ENCODE measurements at regions not wholly inside any gene's neighbourhood (a gene's known extent, or its start where the extent isn't known, plus 50 kb on each side); places are given as distances from the start of the nearest gene placed in this dataset.

GRCh38 chr4:57231781-57232180 lies 121.6 kb upstream of the IGFBP7 start:
- H3K4me1 ChIP-seq (ENCODE audit: control insufficient read depth in 2 of 2, insufficient read depth in 2 of 2, low read length in 1 of 2), result no peaks in the 10 kb centered on the region
- H3K36me3 ChIP-seq (ENCODE audit: control insufficient read depth in 2 of 2, insufficient read depth in 2 of 2, low read length in 1 of 2), result no peaks in the 10 kb centered on the region
- H3K9me3 ChIP-seq (ENCODE audit: control insufficient read depth in 2 of 2, insufficient read depth in 1 of 2, low read depth in 1 of 2, low read length in 1 of 2), result no peaks in the 10 kb centered on the region
- H3K27me3 ChIP-seq (ENCODE audit: control insufficient read depth in 1 of 2, insufficient read depth in 2 of 2, low read length in 2 of 2), result no peaks in the 10 kb centered on the region
- no peak overlapping the region for H3K27ac ChIP-seq (ENCODE audit: low read depth in 2 of 2, low read length in 1 of 2)
- 90 to 93% methylated on average over 2 of the region's 2 CpGs for WGBS, 2 donors
- H3K4me3 ChIP-seq (ENCODE audit: low read depth in 1 of 2, low read length in 2 of 2), result no peak overlapping the region

GRCh38 chr4:57220734-57221133 lies 110.5 kb upstream of the IGFBP7 start:
- no peaks in the 10 kb centered on the region for H3K9me3 ChIP-seq (ENCODE audit: control insufficient read depth in 2 of 2, insufficient read depth in 1 of 2, low read depth in 1 of 2, low read length in 1 of 2)
- H3K4me1 ChIP-seq (ENCODE audit: control insufficient read depth in 2 of 2, insufficient read depth in 2 of 2, low read length in 1 of 2), result no peaks in the 10 kb centered on the region
- no peak overlapping the region for H3K27ac ChIP-seq (ENCODE audit: low read depth in 2 of 2, low read length in 1 of 2)
- H3K36me3 ChIP-seq (ENCODE audit: control insufficient read depth in 2 of 2, insufficient read depth in 2 of 2, low read length in 1 of 2), result no peaks in the 10 kb centered on the region
- H3K27me3 ChIP-seq (ENCODE audit: control insufficient read depth in 1 of 2, insufficient read depth in 2 of 2, low read length in 2 of 2), result no peaks in the 10 kb centered on the region
- WGBS, 2 donors, result 73 to 76% methylated on average over 2 of the region's 2 CpGs
- no peak overlapping the region for H3K4me3 ChIP-seq (ENCODE audit: low read depth in 1 of 2, low read length in 2 of 2)

- H3K4me3 ChIP-seq (ENCODE audit: low read depth in 1 of 2, low read length in 2 of 2), result no peak overlapping the region
- H3K27me3 ChIP-seq (ENCODE audit: control insufficient read depth in 1 of 2, insufficient read depth in 2 of 2, low read length in 2 of 2), result no peaks in the 10 kb centered on the region
- WGBS, 2 donors, result 95 to 97% methylated on average over 2 of the region's 2 CpGs
These were observed 110.0 kb upstream of the IGFBP7 start for GRCh38 chr4:57220172-57220571.

GRCh38 chr4:57219431-57219830 lies 109.2 kb upstream of the IGFBP7 start:
- H3K9me3 ChIP-seq (ENCODE audit: control insufficient read depth in 2 of 2, insufficient read depth in 1 of 2, low read depth in 1 of 2, low read length in 1 of 2), result no peaks in the 10 kb centered on the region
- no peaks in the 10 kb centered on the region for H3K27me3 ChIP-seq (ENCODE audit: control insufficient read depth in 1 of 2, insufficient read depth in 2 of 2, low read length in 2 of 2)
- no peaks in the 10 kb centered on the region for H3K4me1 ChIP-seq (ENCODE audit: control insufficient read depth in 2 of 2, insufficient read depth in 2 of 2, low read length in 1 of 2)
- no peak overlapping the region for H3K4me3 ChIP-seq (ENCODE audit: low read depth in 1 of 2, low read length in 2 of 2)
- WGBS, 2 donors, result 69 to 70% methylated on average over 2 of the region's 2 CpGs
- H3K27ac ChIP-seq (ENCODE audit: low read depth in 2 of 2, low read length in 1 of 2), result no peak overlapping the region
- no peaks in the 10 kb centered on the region for H3K36me3 ChIP-seq (ENCODE audit: control insufficient read depth in 2 of 2, insufficient read depth in 2 of 2, low read length in 1 of 2)

More at GRCh38 chr4:57220172-57220571, 110.0 kb upstream of the IGFBP7 start:
- Histone ChIP-seq H3K36me3 (ENCODE audit: control insufficient read depth in 2 of 2, insufficient read depth in 2 of 2, low read length in 1 of 2) (no peaks in the 10 kb centered on the region), H3K27ac (ENCODE audit: low read depth in 2 of 2, low read length in 1 of 2) (no peak overlapping the region), H3K9me3 (ENCODE audit: control insufficient read depth in 2 of 2, insufficient read depth in 1 of 2, low read depth in 1 of 2, low read length in 1 of 2) (no peaks in the 10 kb centered on the region), H3K4me1 (ENCODE audit: control insufficient read depth in 2 of 2, insufficient read depth in 2 of 2, low read length in 1 of 2) (no peaks in the 10 kb centered on the region)

GRCh38 chr4:57214654-57215411 lies 104.6 kb upstream of the IGFBP7 start:
- WGBS, 2 donors, result 86 to 87% methylated on average over 8 of the region's 8 CpGs
- H3K36me3 ChIP-seq (ENCODE audit: control insufficient read depth in 2 of 2, insufficient read depth in 2 of 2, low read length in 1 of 2), result no peaks in the 10 kb centered on the region
- H3K4me3 ChIP-seq (ENCODE audit: low read depth in 1 of 2, low read length in 2 of 2), result no peak overlapping the region
- no peaks in the 10 kb centered on the region for H3K4me1 ChIP-seq (ENCODE audit: control insufficient read depth in 2 of 2, insufficient read depth in 2 of 2, low read length in 1 of 2)
- no peak overlapping the region for H3K27ac ChIP-seq (ENCODE audit: low read depth in 2 of 2, low read length in 1 of 2)
- no peaks in the 10 kb centered on the region for H3K27me3 ChIP-seq (ENCODE audit: control insufficient read depth in 1 of 2, insufficient read depth in 2 of 2, low read length in 2 of 2)
- H3K9me3 ChIP-seq (ENCODE audit: control insufficient read depth in 2 of 2, insufficient read depth in 1 of 2, low read depth in 1 of 2, low read length in 1 of 2), result no peaks in the 10 kb centered on the region

GRCh38 chr4:57211131-57211530 lies 100.9 kb upstream of the IGFBP7 start:
- no peaks in the 10 kb centered on the region for H3K27me3 ChIP-seq (ENCODE audit: control insufficient read depth in 1 of 2, insufficient read depth in 2 of 2, low read length in 2 of 2)
- H3K9me3 ChIP-seq (ENCODE audit: control insufficient read depth in 2 of 2, insufficient read depth in 1 of 2, low read depth in 1 of 2, low read length in 1 of 2), result no peaks in the 10 kb centered on the region
- no peaks in the 10 kb centered on the region for H3K4me1 ChIP-seq (ENCODE audit: control insufficient read depth in 2 of 2, insufficient read depth in 2 of 2, low read length in 1 of 2)
- H3K36me3 ChIP-seq (ENCODE audit: control insufficient read depth in 2 of 2, insufficient read depth in 2 of 2, low read length in 1 of 2), result no peaks in the 10 kb centered on the region
- whole genome bisulfite sequencing, 2 donors, result 83 to 84% methylated on average over 5 of the region's 5 CpGs
- H3K4me3 ChIP-seq (ENCODE audit: low read depth in 1 of 2, low read length in 2 of 2), result no peak overlapping the region
- H3K27ac ChIP-seq (ENCODE audit: low read depth in 2 of 2, low read length in 1 of 2), result no peak overlapping the region

GRCh38 chr4:57206172-57206571 lies 96.0 kb upstream of the IGFBP7 start:
- H3K27ac ChIP-seq (ENCODE audit: low read depth in 2 of 2, low read length in 1 of 2), result no peak overlapping the region
- H3K9me3 ChIP-seq (ENCODE audit: control insufficient read depth in 2 of 2, insufficient read depth in 1 of 2, low read depth in 1 of 2, low read length in 1 of 2), result no peaks in the 10 kb centered on the region
- no peaks in the 10 kb centered on the region for H3K4me1 ChIP-seq (ENCODE audit: control insufficient read depth in 2 of 2, insufficient read depth in 2 of 2, low read length in 1 of 2)
- 66 to 79% methylated on average over 2 of the region's 2 CpGs for WGBS, 2 donors
- no peak overlapping the region for H3K4me3 ChIP-seq (ENCODE audit: low read depth in 1 of 2, low read length in 2 of 2)
- H3K27me3 ChIP-seq (ENCODE audit: control insufficient read depth in 1 of 2, insufficient read depth in 2 of 2, low read length in 2 of 2), result no peaks in the 10 kb centered on the region
- no peaks in the 10 kb centered on the region for H3K36me3 ChIP-seq (ENCODE audit: control insufficient read depth in 2 of 2, insufficient read depth in 2 of 2, low read length in 1 of 2)

GRCh38 chr4:57205580-57205979 lies 95.4 kb upstream of the IGFBP7 start:
- Histone ChIP-seq H3K27ac (ENCODE audit: low read depth in 2 of 2, low read length in 1 of 2) (no peak overlapping the region), H3K4me3 (ENCODE audit: low read depth in 1 of 2, low read length in 2 of 2) (no peak overlapping the region), H3K4me1 (ENCODE audit: control insufficient read depth in 2 of 2, insufficient read depth in 2 of 2, low read length in 1 of 2) (no peaks in the 10 kb centered on the region), H3K27me3 (ENCODE audit: control insufficient read depth in 1 of 2, insufficient read depth in 2 of 2, low read length in 2 of 2) (no peaks in the 10 kb centered on the region), H3K36me3 (ENCODE audit: control insufficient read depth in 2 of 2, insufficient read depth in 2 of 2, low read length in 1 of 2) (no peaks in the 10 kb centered on the region), H3K9me3 (ENCODE audit: control insufficient read depth in 2 of 2, insufficient read depth in 1 of 2, low read depth in 1 of 2, low read length in 1 of 2) (no peaks in the 10 kb centered on the region)
- WGBS, 2 donors, result 77 to 88% methylated on average over 1 of the region's 1 CpG

GRCh38 chr4:57200799-57201327 lies 90.7 kb upstream of the IGFBP7 start:
- Histone ChIP-seq H3K27ac (ENCODE audit: low read depth in 2 of 2, low read length in 1 of 2) (no peak overlapping the region), H3K36me3 (ENCODE audit: control insufficient read depth in 2 of 2, insufficient read depth in 2 of 2, low read length in 1 of 2) (no peaks in the 10 kb centered on the region), H3K9me3 (ENCODE audit: control insufficient read depth in 2 of 2, insufficient read depth in 1 of 2, low read depth in 1 of 2, low read length in 1 of 2) (no peaks in the 10 kb centered on the region), H3K27me3 (ENCODE audit: control insufficient read depth in 1 of 2, insufficient read depth in 2 of 2, low read length in 2 of 2) (no peaks in the 10 kb centered on the region), H3K4me1 (ENCODE audit: control insufficient read depth in 2 of 2, insufficient read depth in 2 of 2, low read length in 1 of 2) (no peaks in the 10 kb centered on the region), H3K4me3 (ENCODE audit: low read depth in 1 of 2, low read length in 2 of 2) (no peak overlapping the region)
- 60 to 61% methylated on average over 7 of the region's 7 CpGs for WGBS, 2 donors

- H3K4me3 ChIP-seq (ENCODE audit: low read depth in 1 of 2, low read length in 2 of 2), result no peak overlapping the region
- no peaks in the 10 kb centered on the region for H3K4me1 ChIP-seq (ENCODE audit: control insufficient read depth in 2 of 2, insufficient read depth in 2 of 2, low read length in 1 of 2)
- WGBS, 2 donors, result 73 to 75% methylated on average over 5 of the region's 5 CpGs
- H3K27ac ChIP-seq (ENCODE audit: low read depth in 2 of 2, low read length in 1 of 2), result no peak overlapping the region
- H3K9me3 ChIP-seq (ENCODE audit: control insufficient read depth in 2 of 2, insufficient read depth in 1 of 2, low read depth in 1 of 2, low read length in 1 of 2), result no peaks in the 10 kb centered on the region
- no peaks in the 10 kb centered on the region for H3K36me3 ChIP-seq (ENCODE audit: control insufficient read depth in 2 of 2, insufficient read depth in 2 of 2, low read length in 1 of 2)
- no peaks in the 10 kb centered on the region for H3K27me3 ChIP-seq (ENCODE audit: control insufficient read depth in 1 of 2, insufficient read depth in 2 of 2, low read length in 2 of 2)
These were observed 89.1 kb upstream of the IGFBP7 start for GRCh38 chr4:57199267-57199666.

All from esophagus (tissue), 2 donors.